GM12892 (cell line): ENCODE measurements at regions not wholly inside any gene's neighbourhood (a gene's known extent, or its start where the extent isn't known, plus 50 kb on each side); places are given as distances from the start of the nearest gene placed in this dataset.

Experiments
- POLR2A ChIP-seq: IDR thresholded peaks from 2 replicates; pipeline ENCODE4 v1.6.1; 2011; ENCODE audit warnings: low read depth, low read length, control low read depth
- TAF1 ChIP-seq: IDR thresholded peaks from 2 replicates; pipeline ENCODE4 v1.6.1; 2011; ENCODE audit warnings: low read depth, mild to moderate bottlenecking, control low read depth, low read length, borderline replicate concordance

DNA sequence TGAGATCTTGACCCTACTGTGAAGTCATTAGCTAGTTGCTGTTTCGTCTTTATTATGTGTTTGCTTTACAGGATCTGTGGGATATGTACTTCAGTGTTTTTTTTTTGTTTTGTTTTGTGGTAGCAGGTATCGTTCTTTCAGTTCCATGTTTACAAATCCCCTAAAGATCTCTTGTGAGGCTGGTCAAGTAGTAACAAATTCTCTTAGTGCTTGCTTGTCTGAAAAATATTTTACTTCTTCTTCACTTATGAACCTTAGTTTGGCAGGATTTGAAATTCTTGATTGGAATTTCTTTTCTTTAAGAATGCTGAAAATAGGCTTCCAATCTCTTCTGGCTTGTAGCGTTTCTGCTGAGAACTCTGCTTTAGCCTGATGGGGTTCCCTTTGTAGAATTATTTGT lies 235.8 kb upstream of the ALCAM start:
- no peak for TF ChIP-seq POLR2A
- no peak for TF ChIP-seq TAF1
